A673 (cell line): ENCODE measurements at regions not wholly inside any gene's neighbourhood (a gene's known extent, or its start where the extent isn't known, plus 50 kb on each side); places are given as distances from the start of the nearest gene placed in this dataset.

ENCODE experiments used
- BruUV-seq: library from RNA; stranded (reverse); fragments of 400-500 nt; replicated peaks from 2 replicates; lab custom pipeline; 2021; lab: Mats Ljungman, UMichigan
- CTCF ChIA-PET: fragments of 300-600 bp; sonication (Branson Sonifier 250); formaldehyde crosslinking; loops from one replicate; lab custom pipeline; 2022; ENCODE audit warnings: antibody characterized with exemption; lab: Charles Lee
- POLR2A ChIA-PET: fragments of 300-600 bp; sonication (Branson Sonifier 250); formaldehyde crosslinking; loops from one replicate; lab custom pipeline; 2022; ENCODE audit warnings: antibody characterized with exemption; ENCODE audit not compliant: low non-redundant PET; lab: Charles Lee
- DNase-seq: peaks from one replicate; pipeline ENCODE4 v3.0.0-alpha.2; 2015; ENCODE audit warnings: low spot score
- H3K27ac ChIP-seq: fragments of 200-600 bp; sonication (generic); 2 replicates; pipeline ENCODE4 v1.5.1; 2016; ENCODE audit warnings: mixed run types, low read depth, mild to moderate bottlenecking, mixed read lengths, antibody characterized with exemption, low read length; ENCODE audit not compliant: poor library complexity, severe bottlenecking
- H3K27me3 ChIP-seq: fragments of 200-600 bp; sonication (generic); replicated peaks from 2 replicates; pipeline ENCODE4 v1.6.1; 2017; ENCODE audit warnings: mixed run types, low read depth, mild to moderate bottlenecking, mixed read lengths, antibody characterized with exemption, low read length; ENCODE audit not compliant: insufficient read depth, poor library complexity
- H3K36me3 ChIP-seq: fragments of 200-600 bp; sonication (generic); 2 replicates; pipeline ENCODE4 v1.6.1; 2016; ENCODE audit warnings: mixed run types, mild to moderate bottlenecking, mixed read lengths, antibody characterized with exemption, low read length; ENCODE audit not compliant: insufficient read depth, poor library complexity, severe bottlenecking
- H3K4me1 ChIP-seq: fragments of 200-600 bp; sonication (generic); 2 replicates; pipeline ENCODE4 v1.6.1; 2017; ENCODE audit warnings: mixed run types, mild to moderate bottlenecking, mixed read lengths, antibody characterized with exemption, low read length; ENCODE audit not compliant: insufficient read depth, poor library complexity, severe bottlenecking
- H3K4me3 ChIP-seq: fragments of 200-600 bp; sonication (generic); 2 replicates; pipeline ENCODE4 v1.5.1; 2016; ENCODE audit warnings: low read depth, mixed run types, mild to moderate bottlenecking, mixed read lengths, low read length; ENCODE audit not compliant: poor library complexity, severe bottlenecking
- H3K9me3 ChIP-seq: fragments of 200-600 bp; sonication (generic); 2 replicates; pipeline ENCODE4 v1.6.1; 2016; ENCODE audit warnings: mixed run types, low read depth, mild to moderate bottlenecking, mixed read lengths, antibody characterized with exemption, low read length; ENCODE audit not compliant: poor library complexity, severe bottlenecking
- EZH2 ChIP-seq: fragments of 200-600 bp; sonication (generic); IDR thresholded peaks from 2 replicates; pipeline ENCODE4 v1.6.1; 2017; ENCODE audit warnings: borderline replicate concordance, low read depth, mild to moderate bottlenecking, mixed read lengths, antibody characterized with exemption, low read length; ENCODE audit not compliant: poor library complexity, severe bottlenecking
- intact Hi-C: fragments of 100-400 bp; cut with micrococcal nuclease; formaldehyde crosslinking; loops from one replicate; pipeline ENCODE4 v1.10.0; 2022; ENCODE audit not compliant: unreplicated experiment
- TF ChIP-seq, protein P1 (sequence below): fragments of 300-800, 200-600 bp; sonication (generic); conservative IDR thresholded peaks from 2 replicates; pipeline ENCODE4 v1.5.1; 2017; ENCODE audit warnings: low read depth, mild to moderate bottlenecking, antibody characterized with exemption, low read length, moderate library complexity, mixed read lengths

DNA sequence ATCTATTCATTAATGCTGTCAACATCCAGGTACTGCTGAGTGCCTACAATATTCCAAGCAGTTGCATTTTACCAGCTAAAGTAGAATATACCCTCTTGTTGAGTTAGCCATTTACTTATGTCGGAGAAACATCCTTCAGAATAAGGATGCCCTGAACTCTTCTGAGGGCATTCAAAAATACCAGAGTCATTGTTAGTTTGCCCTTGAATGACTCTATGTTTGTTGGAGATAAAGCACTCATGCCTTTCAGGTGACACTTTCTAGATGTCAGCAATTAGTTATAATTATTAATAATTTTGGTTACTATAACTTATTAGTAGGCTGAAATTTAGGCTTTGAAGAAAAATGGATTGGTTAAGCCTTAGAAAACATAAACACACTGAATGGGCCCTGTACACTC, 286.2 kb upstream of the STXBP5 start:
- DNase-seq: no peak
- Histone ChIP-seq H3K36me3 (no peaks in the 10 kb centered on the region), H3K27ac (no peak overlapping the region), H3K9me3 (no peaks in the 10 kb centered on the region), H3K27me3 (no peaks in the 10 kb centered on the region), H3K4me3 (no peak overlapping the region), H3K4me1 (peaks cover 28% of the 10 kb centered on the region)
- POLR2A ChIA-PET: no interaction called here
- TF ChIP-seq, protein P1, sequence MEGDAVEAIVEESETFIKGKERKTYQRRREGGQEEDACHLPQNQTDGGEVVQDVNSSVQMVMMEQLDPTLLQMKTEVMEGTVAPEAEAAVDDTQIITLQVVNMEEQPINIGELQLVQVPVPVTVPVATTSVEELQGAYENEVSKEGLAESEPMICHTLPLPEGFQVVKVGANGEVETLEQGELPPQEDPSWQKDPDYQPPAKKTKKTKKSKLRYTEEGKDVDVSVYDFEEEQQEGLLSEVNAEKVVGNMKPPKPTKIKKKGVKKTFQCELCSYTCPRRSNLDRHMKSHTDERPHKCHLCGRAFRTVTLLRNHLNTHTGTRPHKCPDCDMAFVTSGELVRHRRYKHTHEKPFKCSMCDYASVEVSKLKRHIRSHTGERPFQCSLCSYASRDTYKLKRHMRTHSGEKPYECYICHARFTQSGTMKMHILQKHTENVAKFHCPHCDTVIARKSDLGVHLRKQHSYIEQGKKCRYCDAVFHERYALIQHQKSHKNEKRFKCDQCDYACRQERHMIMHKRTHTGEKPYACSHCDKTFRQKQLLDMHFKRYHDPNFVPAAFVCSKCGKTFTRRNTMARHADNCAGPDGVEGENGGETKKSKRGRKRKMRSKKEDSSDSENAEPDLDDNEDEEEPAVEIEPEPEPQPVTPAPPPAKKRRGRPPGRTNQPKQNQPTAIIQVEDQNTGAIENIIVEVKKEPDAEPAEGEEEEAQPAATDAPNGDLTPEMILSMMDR: no peak
- TF ChIP-seq EZH2: no peak
- intact Hi-C loops: no loop called here
- CTCF ChIA-PET: no interaction called here
- no TSS peak for BruUV-seq

DNA sequence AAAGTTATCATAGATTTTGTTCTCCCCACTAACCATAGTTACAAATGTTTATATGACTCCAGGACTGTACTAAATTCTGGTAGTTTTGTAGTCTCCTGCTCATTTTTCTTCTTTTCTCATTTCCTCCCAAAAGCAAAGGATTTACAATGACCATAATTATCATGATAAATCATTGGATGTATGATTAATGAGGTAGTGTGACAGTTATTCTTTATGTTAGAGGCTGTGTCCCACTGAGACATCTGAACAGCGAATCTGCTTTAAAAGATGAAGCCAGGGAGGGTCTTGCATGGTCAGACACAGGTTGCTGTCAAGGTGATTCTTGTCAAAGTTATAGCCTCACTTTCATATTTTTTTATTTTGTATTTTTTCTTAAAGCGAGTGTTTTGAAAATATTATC, 285.2 kb upstream of the STXBP5 start:
- Histone ChIP-seq H3K4me3 (no peak overlapping the region), H3K27ac (no peak overlapping the region), H3K27me3 (no peaks in the 10 kb centered on the region), H3K4me1 (peaks cover 18% of the 10 kb centered on the region), H3K36me3 (no peaks in the 10 kb centered on the region), H3K9me3 (no peaks in the 10 kb centered on the region)
- no peak for TF ChIP-seq EZH2
- no TSS peak for BruUV-seq
- CTCF ChIA-PET: no interaction called here
- POLR2A ChIA-PET: no interaction called here
- intact Hi-C loops: no loop called here
- DNase-seq: no peak

DNA sequence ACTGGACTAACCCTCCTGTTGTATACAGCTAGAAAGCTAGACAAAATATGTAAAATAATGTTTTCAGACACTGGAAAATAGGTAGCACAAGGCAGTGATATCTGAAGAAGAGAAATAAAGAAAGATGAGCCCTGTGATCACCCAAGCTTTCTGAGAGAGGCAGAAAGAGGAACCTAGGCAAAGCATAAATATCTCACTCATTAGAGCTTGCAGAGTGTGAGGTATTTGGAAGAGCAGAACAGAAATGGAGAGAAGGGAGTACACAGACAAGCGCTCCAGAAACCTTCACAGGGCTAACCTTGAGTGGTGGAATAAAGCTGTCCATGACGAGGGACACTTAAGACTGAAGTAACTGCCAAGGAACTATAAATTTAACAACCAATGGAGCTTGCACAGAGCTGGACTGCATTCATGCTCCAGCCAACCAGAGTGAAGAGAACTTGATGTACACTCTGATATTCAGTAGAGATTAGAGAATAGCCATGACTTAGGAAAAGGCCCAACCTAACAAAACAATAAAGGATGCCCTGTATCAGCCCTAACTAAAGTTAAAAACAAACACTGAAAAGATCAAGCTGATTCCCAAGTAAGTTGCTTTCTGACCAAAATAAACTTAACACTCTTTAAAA, 280.9 kb upstream of the STXBP5 start:
- intact Hi-C loops: no loop called here
- POLR2A ChIA-PET: no interaction called here
- BruUV-seq: no TSS peak

More for the DNA sequence above, 280.9 kb upstream of the STXBP5 start:
- H3K9me3 ChIP-seq: no peaks in the 10 kb centered on the region
- no peak overlapping the region for H3K27ac ChIP-seq
- no peak for DNase-seq
- CTCF ChIA-PET: no interaction called here
- no peaks in the 10 kb centered on the region for H3K27me3 ChIP-seq
- H3K4me3 ChIP-seq: no peak overlapping the region
- no peak for TF ChIP-seq EZH2
- TF ChIP-seq, protein P1: no peak
- H3K36me3 ChIP-seq: no peaks in the 10 kb centered on the region
- no peaks in the 10 kb centered on the region for H3K4me1 ChIP-seq
